Middle frontal gyrus (tissue), 1 donor: ENCODE measurements at regions not wholly inside any gene's neighbourhood (a gene's known extent, or its start where the extent isn't known, plus 50 kb on each side); places are given as distances from the start of the nearest gene placed in this dataset.

Source experiments
- DNase-seq: peaks from one replicate; pipeline ENCODE4 v3.0.0-alpha.2; 2015; ENCODE audit warnings: low spot score; ENCODE audit errors: extremely low spot score

DNA sequence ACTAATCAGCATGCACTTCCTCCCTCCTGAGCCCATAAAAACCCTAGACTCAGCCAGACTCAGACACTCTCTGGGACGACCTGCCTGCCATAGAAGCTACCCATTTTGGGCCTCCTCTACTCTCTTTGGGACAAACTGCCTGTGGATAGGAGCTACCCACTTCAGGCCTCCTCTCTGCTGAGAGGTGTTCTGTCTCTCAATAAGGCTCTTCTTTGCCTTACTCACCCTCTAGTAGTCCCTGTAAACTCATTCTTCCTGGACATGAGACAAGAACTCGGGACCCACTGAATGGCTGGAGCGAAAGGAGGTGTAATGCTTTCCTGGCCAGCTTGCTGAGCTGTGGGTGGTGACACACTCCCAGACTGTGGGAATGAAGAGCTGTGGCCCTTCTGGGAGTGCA is 424.8 kb upstream of the FZD8 start:
- no peak for DNase-seq

DNA sequence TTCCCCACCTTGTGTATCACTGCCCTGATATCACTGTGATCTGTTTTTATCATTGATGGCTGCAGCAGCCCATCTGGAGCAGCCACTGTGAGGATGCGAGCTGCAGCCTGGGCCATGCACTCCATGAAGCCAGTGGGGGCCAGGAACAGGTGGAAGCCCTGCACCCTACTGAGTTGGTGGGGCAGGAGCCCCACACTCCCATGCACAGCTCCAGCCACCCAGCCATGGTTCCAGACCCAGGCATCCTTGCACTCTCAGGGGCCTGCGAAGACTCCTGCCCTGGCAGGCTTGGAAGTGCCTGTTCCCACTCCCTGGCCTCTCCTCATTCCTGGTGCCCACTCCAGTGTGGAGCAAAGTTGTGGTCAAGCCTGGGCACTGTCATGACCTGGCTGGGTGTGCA is 424.0 kb upstream of the FZD8 start:
- DNase-seq: no peak

DNA sequence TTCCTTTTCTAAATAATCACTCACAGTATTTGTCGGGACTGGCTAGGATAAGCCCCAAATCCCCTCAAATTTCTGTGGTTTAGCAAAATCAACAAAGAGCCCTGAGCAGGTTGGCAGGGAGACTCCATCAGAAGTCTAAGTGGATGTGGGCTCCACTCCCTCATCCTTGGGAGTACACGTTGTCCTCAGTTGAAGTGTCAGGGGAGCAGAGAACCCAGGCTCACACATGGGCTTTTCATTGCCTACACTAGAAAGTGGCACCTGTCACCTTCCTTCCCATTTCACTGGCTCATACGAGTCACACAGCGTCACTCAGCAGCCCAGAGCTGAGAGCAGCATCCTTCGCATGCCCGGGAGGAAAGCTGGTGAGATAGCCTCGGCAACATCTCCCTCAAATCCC is 421.3 kb upstream of the FZD8 start:
- DNase-seq: no peak

DNA sequence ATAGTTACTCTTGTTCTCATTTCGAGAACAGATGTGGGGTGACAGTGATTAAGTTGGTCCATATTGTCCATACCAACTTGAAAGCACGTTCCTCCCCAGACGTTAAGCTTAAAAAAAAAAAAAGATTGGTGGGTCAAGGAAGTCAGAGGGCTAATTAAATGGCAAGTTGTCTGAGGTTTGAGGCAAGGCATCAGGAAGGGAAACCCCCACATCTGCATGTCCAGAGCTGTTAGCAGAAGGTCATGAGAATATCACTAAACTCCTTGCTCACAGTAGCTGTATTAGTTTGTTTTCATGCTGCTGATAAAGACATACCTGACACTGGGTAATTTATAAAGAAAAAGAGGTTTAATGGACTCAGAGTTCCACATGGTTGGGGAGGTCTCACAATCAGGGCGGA is 415.6 kb upstream of the FZD8 start:
- no peak for DNase-seq

DNA sequence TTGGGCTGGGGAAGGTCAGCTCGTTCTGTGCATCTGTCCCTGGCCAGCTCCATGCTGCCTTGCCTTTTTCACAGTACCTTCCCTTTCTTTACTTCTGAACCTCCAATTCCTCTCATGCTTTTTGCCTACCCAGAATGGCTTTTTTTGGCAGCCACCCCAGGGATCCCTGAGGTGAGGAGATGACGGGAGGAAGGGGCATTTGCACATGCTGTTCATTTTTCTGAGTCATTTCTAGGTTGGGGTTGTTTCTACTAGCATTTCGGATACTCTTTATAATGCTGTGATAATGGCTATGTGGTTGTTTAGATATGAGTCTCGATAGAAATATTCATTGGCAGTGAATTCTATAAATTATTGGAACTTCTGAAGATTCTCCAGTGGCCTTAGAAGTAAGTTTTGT is 415.1 kb upstream of the FZD8 start:
- DNase-seq: no peak

DNA sequence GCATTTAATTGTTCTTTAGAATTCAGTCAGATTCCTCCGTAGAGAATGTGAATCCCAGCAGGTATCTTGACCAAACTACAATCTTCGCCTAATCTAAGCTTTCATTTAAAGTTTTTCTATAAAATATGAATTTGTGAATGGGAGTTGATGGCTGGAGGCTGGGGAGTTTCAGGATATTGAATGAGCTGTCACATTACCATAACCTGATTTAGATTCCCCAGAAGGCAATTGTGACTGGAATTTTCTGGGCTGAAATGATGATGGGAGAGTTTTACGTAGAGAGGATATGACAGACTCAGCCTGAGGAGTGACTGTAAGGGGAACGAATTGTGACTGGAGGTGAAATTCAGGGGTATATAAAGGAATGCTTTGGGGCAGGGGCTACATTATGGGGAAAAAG is 411.7 kb upstream of the FZD8 start:
- no peak for DNase-seq

DNA sequence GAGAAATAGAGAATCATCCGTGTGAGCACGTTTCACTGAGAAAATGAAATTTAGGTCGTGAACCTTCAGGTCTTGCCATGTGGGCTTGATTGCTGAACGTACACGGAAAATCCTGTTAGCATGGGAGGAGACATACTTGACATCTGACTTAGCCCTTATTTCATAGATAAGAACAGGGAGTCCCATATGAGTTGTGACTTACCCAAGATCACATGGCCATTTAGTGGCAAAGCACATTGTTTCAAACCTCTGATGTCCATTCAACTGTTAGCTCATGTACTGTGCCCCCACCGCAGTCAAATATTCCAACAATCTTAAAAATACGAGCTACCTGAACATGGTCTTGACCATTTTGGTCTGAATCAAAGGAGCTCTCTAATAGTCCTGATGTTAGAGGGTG is 411.2 kb upstream of the FZD8 start:
- no peak for DNase-seq

DNA sequence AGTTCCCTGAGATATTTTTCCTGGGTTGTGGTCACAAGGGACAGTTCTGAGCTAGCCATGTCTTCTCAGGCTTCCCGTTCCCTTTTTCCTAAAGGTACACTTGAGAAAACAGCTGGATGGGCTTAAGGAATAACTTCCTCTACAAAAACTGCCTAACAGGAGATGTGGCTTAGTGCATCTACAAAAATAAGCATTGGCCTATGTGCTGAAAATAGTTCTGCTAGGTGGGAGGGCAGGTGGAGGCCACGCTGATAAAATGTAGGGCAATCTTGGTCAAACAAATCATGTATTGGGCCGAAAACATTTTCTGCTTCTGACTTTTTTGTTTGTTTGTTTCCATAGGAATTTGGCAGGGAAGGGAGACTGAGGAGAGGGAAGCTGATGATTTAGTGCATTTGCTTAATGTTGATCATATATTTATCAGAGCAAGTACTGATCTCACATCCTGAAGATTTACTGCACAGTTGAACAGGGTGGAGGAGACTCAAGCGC is 409.4 kb upstream of the FZD8 start:
- DNase-seq: no peak

DNA sequence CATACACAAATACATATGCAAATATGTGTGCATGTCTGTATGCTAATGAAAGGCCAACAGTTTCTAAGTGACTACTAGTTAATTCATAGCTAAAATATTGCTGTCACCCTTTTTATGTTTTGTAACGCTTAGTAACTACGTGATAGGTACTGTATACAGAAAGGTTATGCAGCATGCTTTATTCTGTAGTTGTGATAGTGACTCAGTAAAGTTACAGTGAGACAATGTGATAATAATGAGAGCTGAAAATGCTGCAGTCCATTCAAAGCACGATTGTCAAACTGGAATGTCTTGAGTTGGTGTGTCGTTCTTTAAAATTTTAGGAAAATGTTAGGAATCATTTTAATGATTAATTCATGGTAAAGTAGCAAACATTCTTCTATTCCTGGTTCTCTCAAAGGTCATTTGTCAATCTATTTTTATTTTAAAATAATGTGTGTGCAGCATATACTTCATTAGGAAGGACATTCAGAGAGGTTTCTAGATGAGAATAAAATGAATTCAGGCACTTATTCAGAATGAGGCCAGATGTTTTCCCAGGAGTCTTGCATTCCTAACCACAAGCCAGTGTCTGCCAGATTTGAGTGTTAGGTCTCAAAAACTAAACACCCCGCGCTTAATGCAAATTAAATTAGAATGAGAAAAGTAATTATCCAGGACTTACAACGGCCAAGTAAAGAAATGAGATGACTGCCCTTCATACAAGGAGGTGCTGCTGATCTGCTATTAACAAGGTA is 408.8 kb upstream of the FZD8 start:
- no peak for DNase-seq

DNA sequence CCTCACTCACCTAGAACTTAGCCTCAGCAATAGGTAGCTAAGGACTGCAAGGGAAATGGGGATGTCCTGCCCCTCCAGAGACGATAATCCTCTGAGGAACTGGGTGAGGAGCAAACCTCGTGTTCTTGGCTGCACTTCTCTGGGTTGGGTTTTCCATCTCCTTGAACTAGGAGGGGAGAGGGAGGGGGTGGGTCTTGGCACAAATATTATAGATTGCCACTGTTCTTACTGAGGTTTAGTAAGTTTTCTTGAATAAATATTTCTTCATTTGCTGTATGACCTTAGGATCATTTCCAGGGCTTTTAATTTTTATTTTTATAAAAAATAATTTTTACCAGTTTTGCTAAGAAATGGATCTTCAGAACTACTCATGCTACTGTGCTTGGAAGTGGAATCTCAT is 406.7 kb upstream of the FZD8 start:
- no peak for DNase-seq

DNA sequence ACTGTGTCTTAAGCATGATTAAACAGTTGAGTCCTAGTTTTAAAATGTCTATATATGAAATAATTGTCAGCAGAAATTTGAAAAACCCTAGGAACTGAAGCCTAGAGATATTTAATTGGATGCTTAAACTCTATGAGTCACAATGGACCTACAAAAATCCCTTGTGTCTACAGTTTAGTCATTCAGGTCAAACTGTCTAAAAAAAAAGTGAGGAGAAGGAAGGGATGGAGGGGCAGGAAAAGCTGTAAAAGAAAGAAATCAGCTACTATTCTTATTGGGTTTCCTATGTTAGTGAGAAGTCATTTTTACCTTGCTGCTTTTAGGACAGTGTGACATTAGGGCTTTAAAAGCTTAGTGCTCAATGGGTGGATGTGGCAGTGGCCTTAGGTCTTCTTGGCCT is 406.1 kb upstream of the FZD8 start:
- no peak for DNase-seq

DNA sequence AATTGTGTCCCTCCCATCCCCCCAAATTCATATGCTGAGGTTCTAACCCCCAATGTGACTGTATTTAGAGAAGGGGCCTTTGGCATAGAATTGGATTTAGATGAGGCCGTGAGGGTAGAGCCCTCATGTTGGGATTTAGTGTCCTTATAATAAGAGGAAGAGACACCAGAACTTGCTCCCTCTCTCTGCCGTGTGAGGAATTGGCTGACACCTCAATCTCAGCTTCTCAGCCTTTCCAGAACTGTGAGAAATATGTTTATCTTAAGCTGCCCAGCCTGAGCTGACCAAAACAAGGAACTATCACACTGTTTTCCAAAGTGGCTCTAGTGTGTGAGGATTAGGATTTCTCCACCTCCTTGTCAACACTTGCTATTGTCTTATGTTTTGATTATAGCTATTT is 400.0 kb upstream of the FZD8 start:
- no peak for DNase-seq

DNA sequence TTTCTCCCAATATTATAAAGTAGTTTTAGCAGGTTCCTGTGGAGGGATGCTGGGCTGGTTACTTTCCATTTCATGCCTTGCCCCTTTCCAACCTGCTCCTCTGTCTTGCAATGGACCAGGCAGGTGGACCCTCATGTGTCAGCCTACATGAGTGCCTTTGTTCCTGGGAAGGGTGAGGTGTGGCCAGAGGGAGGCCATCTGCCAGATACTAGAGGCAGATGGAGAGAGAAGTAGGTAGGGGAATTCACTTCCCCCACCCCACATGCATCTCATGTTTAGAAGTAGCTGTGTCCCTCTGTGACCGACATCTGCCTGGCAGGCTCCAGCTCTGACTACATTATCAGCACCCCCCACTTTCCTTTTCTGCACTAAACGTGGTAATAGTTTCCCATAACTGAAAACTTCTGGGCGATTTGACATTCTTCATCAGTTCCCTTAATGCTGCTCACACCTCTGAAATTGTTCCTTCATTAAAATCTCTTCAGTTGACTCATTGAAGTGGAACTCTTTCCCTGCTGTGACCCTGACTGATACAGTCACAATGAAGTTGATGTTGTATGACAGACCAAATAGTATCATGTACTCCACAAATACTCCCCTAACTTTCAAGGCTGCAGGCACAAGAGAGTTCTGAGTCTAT is 396.3 kb upstream of the FZD8 start:
- no peak for DNase-seq

DNA sequence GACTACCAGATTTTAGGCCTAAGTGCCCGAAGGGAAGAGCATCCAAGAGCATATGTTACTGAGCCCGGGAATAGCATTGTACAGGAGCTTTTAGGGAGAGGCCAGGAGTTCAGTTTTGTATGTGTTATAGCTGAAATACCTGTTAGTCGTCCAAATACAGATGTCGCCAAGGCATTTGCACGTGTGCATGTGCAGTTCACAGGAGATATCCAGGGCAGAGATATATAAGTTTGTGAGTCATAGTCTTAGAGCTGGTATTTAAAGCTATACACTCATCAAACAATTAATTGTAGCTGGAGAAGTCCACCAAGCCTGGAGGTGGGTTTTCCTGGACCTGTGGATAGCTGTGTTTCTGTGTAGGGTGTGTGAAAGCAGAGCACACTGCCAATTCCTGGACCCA is 394.0 kb upstream of the FZD8 start:
- no peak for DNase-seq

DNA sequence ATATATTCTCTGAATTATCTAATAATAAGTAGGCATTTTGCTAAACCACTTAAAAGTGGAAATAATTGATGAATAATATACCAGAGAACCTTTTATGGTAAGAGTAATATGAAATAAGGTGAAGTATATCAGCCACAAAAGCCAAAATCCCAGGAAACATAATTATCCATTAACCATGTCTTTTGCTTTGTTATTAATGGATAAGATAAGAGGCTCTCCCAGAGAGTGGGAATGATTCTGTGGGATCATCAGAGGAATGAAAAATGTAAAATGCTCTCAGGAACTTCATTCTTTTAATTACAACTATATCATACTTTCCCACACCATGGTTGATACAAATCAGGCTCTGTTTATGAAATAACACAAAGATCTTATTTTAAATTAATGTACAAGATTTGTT is 391.7 kb upstream of the FZD8 start:
- DNase-seq: no peak

DNA sequence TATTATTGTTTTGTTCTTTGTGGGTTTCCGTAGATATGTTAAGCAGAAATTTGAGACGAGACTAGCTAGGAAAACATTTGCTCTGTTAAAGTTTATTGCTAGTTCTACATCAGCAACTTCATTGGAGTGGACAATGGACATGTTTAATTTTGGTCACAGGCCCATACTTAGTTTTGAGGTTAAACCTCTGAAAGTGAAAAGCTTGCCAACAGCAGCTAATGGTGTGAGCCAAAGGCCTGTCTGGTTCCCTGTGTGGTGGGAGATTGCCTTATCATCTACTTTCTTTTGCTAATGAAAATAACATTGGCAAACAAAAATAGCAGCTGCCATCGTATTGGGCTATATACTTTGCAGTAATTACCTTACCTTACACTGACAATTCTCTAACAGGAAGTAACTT is 388.4 kb upstream of the FZD8 start:
- no peak for DNase-seq

DNA sequence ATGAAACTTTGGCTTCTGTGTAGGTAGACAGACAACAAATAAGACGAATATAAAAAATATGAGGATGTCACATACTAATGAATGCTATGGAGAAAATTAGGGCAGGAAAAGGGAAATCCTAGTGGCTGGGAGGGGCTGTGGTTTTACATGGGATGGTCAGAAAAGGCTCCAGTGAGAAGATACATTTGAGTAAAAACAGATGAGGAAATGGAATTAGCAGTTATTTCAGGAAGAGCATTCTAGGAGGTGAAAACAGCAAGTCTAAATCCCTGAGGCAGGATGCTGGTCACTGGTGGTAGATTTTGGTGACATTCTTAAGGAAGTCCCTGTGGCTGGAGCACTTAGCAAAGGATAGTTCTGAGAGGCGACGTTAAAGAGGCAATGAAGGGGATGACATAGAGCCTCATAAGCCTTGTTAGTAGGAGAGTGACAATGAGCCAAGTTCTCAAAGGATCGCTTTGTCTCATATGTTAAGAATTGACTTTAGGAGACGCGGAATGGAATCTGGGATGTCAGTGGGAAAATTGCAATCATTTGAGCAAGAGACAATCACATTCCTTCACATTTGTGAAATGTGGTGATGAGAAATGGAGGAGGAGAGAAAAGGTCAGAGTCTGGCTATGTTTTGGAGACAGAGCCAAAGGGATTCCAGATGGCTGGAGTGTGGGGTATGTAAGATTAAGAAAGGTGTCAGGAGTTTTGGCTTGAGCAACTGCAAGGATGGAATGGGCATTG is 384.7 kb upstream of the FZD8 start:
- no peak for DNase-seq

DNA sequence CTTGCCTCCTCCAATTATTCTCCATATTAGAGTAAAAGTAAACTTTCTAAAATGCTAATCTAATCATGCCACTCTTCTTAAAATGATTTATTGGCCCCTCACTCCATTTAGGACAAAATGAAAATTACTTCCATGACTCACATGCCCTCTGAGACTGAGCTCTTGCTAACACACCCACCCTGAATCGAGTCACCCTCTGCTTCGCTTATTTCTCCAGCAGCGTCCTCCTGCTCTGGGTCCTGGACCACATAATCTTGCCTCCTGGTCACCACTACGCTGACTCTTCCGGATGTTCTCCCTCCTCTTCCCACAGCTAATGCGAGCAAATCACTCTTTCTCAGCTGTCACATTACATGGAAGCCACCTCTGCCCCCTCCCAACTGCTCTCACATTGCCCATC is 384.0 kb upstream of the FZD8 start:
- DNase-seq: no peak

DNA sequence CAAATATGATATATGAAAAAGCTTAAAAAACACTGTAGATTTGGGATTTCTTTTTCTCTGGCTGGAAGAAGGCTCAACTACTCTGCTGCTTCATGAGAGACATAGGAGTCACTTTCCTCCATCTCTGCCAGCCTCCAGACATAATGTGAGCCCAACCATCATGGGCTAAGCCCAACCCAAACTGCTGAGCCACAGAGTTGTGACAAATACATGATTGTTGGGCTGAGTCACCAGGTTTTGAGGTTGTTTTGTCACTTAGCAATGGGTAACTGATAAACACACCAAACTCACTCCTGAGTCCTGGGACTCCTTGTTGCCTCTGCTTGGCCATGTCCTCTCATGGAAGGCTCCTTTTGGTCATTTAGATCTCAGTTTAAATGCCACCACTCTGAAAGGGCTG is 381.8 kb upstream of the FZD8 start:
- no peak for DNase-seq

DNA sequence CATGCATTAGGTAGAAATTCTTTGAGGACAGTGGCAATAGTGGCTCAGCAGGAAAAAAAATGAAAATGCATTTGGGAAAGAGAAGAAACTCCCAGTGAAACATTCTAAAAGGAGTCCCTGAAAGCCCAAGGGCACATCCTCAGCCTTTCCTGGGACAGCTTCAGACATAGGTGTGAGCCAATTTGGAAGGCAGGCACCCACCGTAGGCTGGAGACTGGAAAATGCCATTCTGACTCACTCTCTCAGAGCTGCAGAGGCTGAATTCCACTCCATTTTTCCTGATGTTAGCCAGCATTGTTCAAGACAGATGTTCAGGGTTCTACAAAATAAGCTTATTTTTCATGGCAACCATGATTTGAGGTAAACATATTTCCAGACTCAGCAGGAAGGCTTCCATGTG is 379.0 kb upstream of the FZD8 start:
- DNase-seq: no peak

DNA sequence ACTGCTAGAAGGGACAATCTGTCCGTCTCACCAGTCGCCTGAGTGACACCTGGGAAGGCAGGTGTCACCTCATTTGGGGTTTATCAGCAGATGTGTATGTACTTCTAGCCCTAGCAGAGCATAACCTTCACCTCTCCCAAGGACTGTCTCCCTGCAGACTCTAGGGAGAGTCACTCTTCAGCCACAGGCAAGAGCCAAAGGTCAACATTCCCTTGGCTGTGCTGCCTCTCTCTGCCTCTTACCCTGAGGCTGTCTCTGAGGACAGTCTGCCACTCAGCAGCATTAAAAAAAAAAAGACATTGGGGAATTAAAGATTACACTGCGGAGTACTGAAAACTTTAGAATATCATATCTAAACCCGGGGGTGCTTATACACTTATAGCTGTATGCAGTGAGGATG is 377.7 kb upstream of the FZD8 start:
- no peak for DNase-seq

DNA sequence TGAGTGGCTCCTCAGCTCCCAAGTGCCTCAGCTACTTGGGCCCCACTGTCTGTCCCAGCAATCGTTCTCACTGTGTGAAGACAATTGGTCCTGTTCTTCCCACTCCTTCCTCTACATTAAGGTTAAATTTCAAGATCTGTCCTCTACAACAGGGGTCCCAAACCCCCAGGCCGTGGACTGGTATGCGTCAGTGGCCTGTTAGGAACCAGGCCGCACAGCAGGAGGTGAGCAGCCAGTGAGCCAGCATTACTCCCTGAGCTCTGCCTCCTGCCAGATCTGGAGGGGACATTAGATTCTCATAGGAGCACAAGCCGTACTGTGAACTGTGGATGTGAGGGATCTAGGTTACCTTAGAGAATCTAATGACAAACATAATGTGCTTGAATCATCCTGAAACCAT is 376.9 kb upstream of the FZD8 start:
- DNase-seq: no peak

DNA sequence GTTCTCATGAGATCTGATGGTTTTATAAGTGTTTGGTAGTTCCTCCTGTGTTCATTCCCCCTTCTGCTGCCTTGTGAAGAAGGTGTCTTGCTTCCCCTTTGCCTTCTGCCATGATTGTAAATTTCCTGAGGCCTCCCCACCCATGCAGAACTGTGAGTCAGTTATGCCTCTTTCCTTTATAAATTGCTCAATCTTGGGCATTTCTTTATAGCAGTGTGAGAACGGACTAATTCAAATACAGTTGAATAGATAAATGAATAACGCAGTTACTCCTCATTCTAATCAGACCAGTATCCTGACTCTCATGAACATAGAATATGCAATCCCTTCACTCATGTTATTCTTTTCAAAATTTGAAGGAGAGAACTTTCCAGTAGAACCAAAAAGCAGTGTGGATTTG is 375.0 kb upstream of the FZD8 start:
- no peak for DNase-seq
